H1 (cell line): ENCODE measurements at regions not wholly inside any gene's neighbourhood (a gene's known extent, or its start where the extent isn't known, plus 50 kb on each side); places are given as distances from the start of the nearest gene placed in this dataset.

Source experiments
- CTCF ChIA-PET: fragments of 300-600 bp; sonication (Branson Sonifier 250); formaldehyde crosslinking; loops from one replicate; lab custom pipeline; 2021; ENCODE audit not compliant: partially characterized antibody; lab: Charles Lee
- POLR2A ChIA-PET: fragments of 300-600 bp; sonication (Branson Sonifier 250); formaldehyde crosslinking; loops from one replicate; lab custom pipeline; 2021; ENCODE audit warnings: inconsistent platforms; ENCODE audit not compliant: partially characterized antibody; lab: Charles Lee
- DNase-seq, 2 experiments: peaks; one replicate each; pipeline versions ENCODE4 v3.0.0 to v3.0.0-alpha.2; 2010 to 2022; ENCODE audit warnings: low spot score in 2 of 2, low read depth in 1 of 2, mixed read lengths in 1 of 2
- FAIRE-seq: peaks from 2 replicates; lab custom pipeline; 2011; peaks lifted over from hg19 to GRCh38; lab: Jason Lieb, UNC
- H2AFZ ChIP-seq: 2 replicates; pipeline ENCODE4 v1.8.1; 2012; ENCODE audit warnings: low read length, inconsistent platforms
- H2AK5ac ChIP-seq: 2 replicates; pipeline ENCODE4 v1.6.1; 2013; ENCODE audit warnings: low read depth, low read length
- H2BK120ac ChIP-seq: replicated peaks from 2 replicates; pipeline ENCODE3; 2013; ENCODE audit warnings: low read depth, low read length, inconsistent platforms
- H2BK12ac ChIP-seq: 2 replicates; pipeline ENCODE4 v1.6.1; 2013; ENCODE audit warnings: low read depth, low read length
- H2BK15ac ChIP-seq: 2 replicates; pipeline ENCODE4 v1.6.1; 2013; ENCODE audit warnings: low read length
- H2BK20ac ChIP-seq: 2 replicates; pipeline ENCODE4 v1.6.1; 2013; ENCODE audit warnings: low read length
- H2BK5ac ChIP-seq: 2 replicates; pipeline ENCODE4 v1.6.1; 2013; ENCODE audit warnings: low read depth, low read length
- H3K14ac ChIP-seq: 2 replicates; pipeline ENCODE4 v1.6.1; 2013; ENCODE audit warnings: inconsistent platforms; ENCODE audit not compliant: insufficient read length
- H3K18ac ChIP-seq: 2 replicates; pipeline ENCODE4 v1.6.1; 2013; ENCODE audit warnings: low read length; ENCODE audit errors: extremely low read depth
- H3K23ac ChIP-seq: 2 replicates; pipeline ENCODE4 v1.6.1; 2013; ENCODE audit warnings: inconsistent platforms; ENCODE audit not compliant: insufficient read length
- H3K23me2 ChIP-seq: 2 replicates; pipeline ENCODE4 v1.6.1; 2013; ENCODE audit warnings: low read depth, low read length
- H3K27ac ChIP-seq: 2 replicates; pipeline ENCODE4 v1.6.1; 2011; ENCODE audit warnings: low read depth, low read length, inconsistent platforms
- H3K27me3 ChIP-seq, 4 experiments: replicated peaks in 1 of 4; 1 replicate in 1 of 4; 2 replicates in 3 of 4; pipeline versions ENCODE4 v1.6.1 to v1.8.1; 2011 to 2013; ENCODE audit warnings: low read length in 3 of 4, mild to moderate bottlenecking in 3 of 4, inconsistent platforms in 2 of 4, mixed read lengths in 2 of 4, moderate library complexity in 1 of 4; ENCODE audit not compliant: control insufficient read depth in 3 of 4, insufficient read depth in 3 of 4; ENCODE audit errors: extremely low read depth in 1 of 4
- H3K36me3 ChIP-seq, 4 experiments: 2 replicates each; pipeline versions ENCODE4 v1.6.1 to v1.8.1; 2011 to 2013; ENCODE audit warnings: mild to moderate bottlenecking in 4 of 4, low read length in 3 of 4, moderate library complexity in 2 of 4, control low read depth in 1 of 4, inconsistent platforms in 1 of 4; ENCODE audit not compliant: insufficient read depth in 4 of 4, control insufficient read depth in 2 of 4
- H3K4ac ChIP-seq: replicated peaks from 2 replicates; pipeline ENCODE3; 2013; ENCODE audit warnings: low read length, low read depth, mixed read lengths, inconsistent platforms; ENCODE audit not compliant: insufficient read length
- H3K4me1 ChIP-seq, 4 experiments: replicated peaks in 1 of 4; 1 replicate in 1 of 4; 2 replicates in 3 of 4; pipeline versions ENCODE4 v1.6.1 to v1.8.1; 2011 to 2013; ENCODE audit warnings: low read length in 3 of 4, inconsistent platforms in 2 of 4, mixed read lengths in 1 of 4; ENCODE audit not compliant: insufficient read depth in 4 of 4, control insufficient read depth in 3 of 4
- H3K4me2 ChIP-seq, 2 experiments: 2 replicates each; pipeline versions ENCODE4 v1.6.1 to v1.8.1; 2011 to 2013; ENCODE audit warnings: low read depth in 2 of 2, low read length in 2 of 2, control low read depth in 1 of 2, inconsistent platforms in 1 of 2, mild to moderate bottlenecking in 1 of 2; ENCODE audit not compliant: insufficient read depth in 1 of 2
- H3K4me3 ChIP-seq, 4 experiments: fragments of 200-600, 300-600 bp in 1 of 4; sonication (generic), shearing (Covaris generic), sonication (Bioruptor Twin) in 1 of 4; 2 replicates each; pipeline versions ENCODE4 v1.5.1 to v1.8.1; 2011 to 2016; ENCODE audit warnings: low read length in 4 of 4, low read depth in 3 of 4, control low read depth in 2 of 4, inconsistent platforms in 2 of 4, mild to moderate bottlenecking in 2 of 4, mixed read lengths in 1 of 4, moderate library complexity in 1 of 4; ENCODE audit not compliant: insufficient read depth in 2 of 4; ENCODE audit errors: extremely low read depth in 1 of 4
- H3K56ac ChIP-seq: replicated peaks from 2 replicates; pipeline ENCODE3; 2013; ENCODE audit warnings: low read depth, mild to moderate bottlenecking, mixed read lengths, low read length, inconsistent platforms; ENCODE audit not compliant: insufficient read length
- H3K79me1 ChIP-seq: 2 replicates; pipeline ENCODE4 v1.6.1; 2013; ENCODE audit warnings: low read depth, low read length, control low read depth
- H3K79me2 ChIP-seq, 2 experiments: 2 replicates each; pipeline versions ENCODE4 v1.6.1 to v1.8.1; 2012 to 2013; ENCODE audit warnings: low read length in 2 of 2, mild to moderate bottlenecking in 2 of 2, inconsistent platforms in 1 of 2; ENCODE audit not compliant: insufficient read depth in 2 of 2, control insufficient read depth in 1 of 2
- H3K9ac ChIP-seq, 4 experiments: replicated peaks in 1 of 4; 1 replicate in 1 of 4; 2 replicates in 3 of 4; pipeline versions ENCODE4 v1.6.1 to v1.8.1; 2011 to 2013; ENCODE audit warnings: low read depth in 3 of 4, low read length in 3 of 4, control low read depth in 2 of 4, mild to moderate bottlenecking in 2 of 4, moderate library complexity in 2 of 4, inconsistent platforms in 1 of 4; ENCODE audit errors: extremely low read depth in 1 of 4
- H3K9me3 ChIP-seq, 2 experiments: 2 replicates each; pipeline versions ENCODE4 v1.6.1 to v1.8.1; 2012 to 2013; ENCODE audit warnings: mild to moderate bottlenecking in 2 of 2, moderate library complexity in 2 of 2, control low read depth in 1 of 2, inconsistent platforms in 1 of 2, low read depth in 1 of 2, low read length in 1 of 2, mixed read lengths in 1 of 2; ENCODE audit not compliant: insufficient read depth in 2 of 2
- H4K20me1 ChIP-seq, 2 experiments: replicated peaks in 1 of 2; 2 replicates each; pipeline versions ENCODE3 to v1.8.1; 2011 to 2013; ENCODE audit warnings: inconsistent platforms in 2 of 2, low read length in 2 of 2, mild to moderate bottlenecking in 1 of 2; ENCODE audit not compliant: insufficient read depth in 2 of 2, control insufficient read depth in 1 of 2
- H4K5ac ChIP-seq: 2 replicates; pipeline ENCODE4 v1.6.1; 2013; ENCODE audit warnings: low read length, low read depth, mixed read lengths, inconsistent platforms; ENCODE audit not compliant: insufficient read length
- H4K8ac ChIP-seq: 2 replicates; pipeline ENCODE4 v1.8.0; 2013; ENCODE audit warnings: mild to moderate bottlenecking, moderate library complexity, low read length, inconsistent platforms; ENCODE audit not compliant: insufficient read depth; ENCODE audit errors: extremely low read depth
- H4K91ac ChIP-seq: replicated peaks from 2 replicates; pipeline ENCODE3; 2013; ENCODE audit warnings: low read length, mixed read lengths, inconsistent platforms; ENCODE audit not compliant: insufficient read length
- KDM5A ChIP-seq: fragments of 200-600 bp; IDR thresholded peaks from 2 replicates; pipeline ENCODE4 v1.7.1; 2012; ENCODE audit warnings: mild to moderate bottlenecking, low read length, inconsistent platforms, mixed read lengths
- RAD21 ChIP-seq, 2 experiments: IDR thresholded peaks in 1 of 2; conservative IDR thresholded peaks in 1 of 2; 2 replicates each; pipeline ENCODE4 v1.6.1; 2011; ENCODE audit warnings: low read depth in 2 of 2, low read length in 2 of 2, improper control_type of control experiment in 1 of 2, inconsistent platforms in 1 of 2, mild to moderate bottlenecking in 1 of 2, moderate library complexity in 1 of 2
- WGBS, 2 experiments: shearing (Covaris generic) in 1 of 2; methylation state at CpG; one replicate each; pipeline versions ENCODE4 v1.1.6 to v1.1.7; 2013 to 2015; ENCODE audit warnings: low lambda C conversion rate in 2 of 2, mixed read lengths in 2 of 2, inconsistent platforms in 1 of 2, low coverage in 1 of 2, missing lambda C conversion rate in 1 of 2; ENCODE audit not compliant: insufficient replicate concordance in 2 of 2, insufficient coverage in 1 of 2, insufficient read length in 1 of 2; ENCODE audit errors: extremely low coverage in 1 of 2, missing lambda C conversion rate in 1 of 2; 5-methylcytosine and 5-hydroxymethylcytosine counted together
- TF ChIP-seq, protein P1 (sequence below), 3 experiments: IDR thresholded peaks; 1 replicate in 2 of 3; 2 replicates in 1 of 3; pipeline versions ENCODE4 v1.5.1 to v1.6.1; 2011; ENCODE audit warnings: low read length in 3 of 3, mild to moderate bottlenecking in 3 of 3, inconsistent platforms in 2 of 3, low read depth in 1 of 3, moderate library complexity in 1 of 3; ENCODE audit not compliant: insufficient read depth in 1 of 3; ENCODE audit errors: control extremely low read depth in 1 of 3

DNA sequence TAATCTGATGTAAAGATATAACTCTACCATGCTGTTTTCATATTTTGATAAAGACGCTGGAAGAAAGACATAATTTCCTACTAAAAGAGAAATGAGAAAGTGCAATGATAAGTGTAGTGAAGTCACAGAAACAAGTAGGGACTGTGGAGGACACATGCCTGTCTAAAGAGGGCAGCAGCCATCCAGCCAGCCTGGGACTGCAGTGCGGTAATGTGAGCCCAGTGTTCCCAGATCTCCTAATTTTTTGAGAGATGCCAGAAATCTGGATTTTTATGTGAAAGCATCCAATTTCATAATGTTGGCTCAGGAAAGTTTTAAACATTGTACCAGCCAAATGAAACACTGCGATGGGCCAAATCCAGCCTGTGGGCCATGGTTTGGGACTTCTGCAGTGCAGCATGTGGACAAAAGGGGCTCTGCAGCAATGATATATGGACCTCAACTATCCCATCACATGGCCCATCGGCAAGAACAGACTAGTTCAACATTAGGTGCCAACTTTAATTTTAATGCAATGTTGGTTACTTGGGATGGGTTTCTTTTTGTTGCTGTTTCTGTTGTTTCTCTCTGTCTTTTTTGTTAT, 329.5 kb downstream of the LTN1 start:
- Histone ChIP-seq H3K14ac (no peak overlapping the region), H2BK5ac (no peak overlapping the region)
- POLR2A ChIA-PET: no interaction called here

More for the DNA sequence above, 329.5 kb downstream of the LTN1 start:
- no peak overlapping the region for H3K56ac ChIP-seq
- CTCF ChIA-PET: no interaction called here
- H3K18ac ChIP-seq: no peak overlapping the region
- no peak overlapping the region for H2BK15ac ChIP-seq
- no peaks in the 10 kb centered on the region for H3K9me3 ChIP-seq
- no peaks in the 10 kb centered on the region for H3K79me1 ChIP-seq
- H3K4ac ChIP-seq: no peak overlapping the region
- H3K4me1 ChIP-seq: no peaks in the 10 kb centered on the region
- H2BK12ac ChIP-seq: no peak overlapping the region
- H4K20me1 ChIP-seq: no peaks in the 10 kb centered on the region
- H4K5ac ChIP-seq: no peak overlapping the region
- no peaks in the 10 kb centered on the region for H3K23me2 ChIP-seq
- no peak overlapping the region for H2AFZ ChIP-seq
- H4K8ac ChIP-seq: no peak overlapping the region
- H3K4me3 ChIP-seq: no peak overlapping the region
- no peaks in the 10 kb centered on the region for H3K79me2 ChIP-seq
- no peak overlapping the region for H3K27ac ChIP-seq
- no peak overlapping the region for H2AK5ac ChIP-seq
- DNase-seq: no peak
- H2BK20ac ChIP-seq: no peak overlapping the region
- no peak overlapping the region for H4K91ac ChIP-seq
- H3K27me3 ChIP-seq: no peaks in the 10 kb centered on the region
- no peak overlapping the region for H2BK120ac ChIP-seq
- H3K36me3 ChIP-seq: no peaks in the 10 kb centered on the region
- H3K9ac ChIP-seq: no peak overlapping the region
- TF ChIP-seq, protein P1, sequence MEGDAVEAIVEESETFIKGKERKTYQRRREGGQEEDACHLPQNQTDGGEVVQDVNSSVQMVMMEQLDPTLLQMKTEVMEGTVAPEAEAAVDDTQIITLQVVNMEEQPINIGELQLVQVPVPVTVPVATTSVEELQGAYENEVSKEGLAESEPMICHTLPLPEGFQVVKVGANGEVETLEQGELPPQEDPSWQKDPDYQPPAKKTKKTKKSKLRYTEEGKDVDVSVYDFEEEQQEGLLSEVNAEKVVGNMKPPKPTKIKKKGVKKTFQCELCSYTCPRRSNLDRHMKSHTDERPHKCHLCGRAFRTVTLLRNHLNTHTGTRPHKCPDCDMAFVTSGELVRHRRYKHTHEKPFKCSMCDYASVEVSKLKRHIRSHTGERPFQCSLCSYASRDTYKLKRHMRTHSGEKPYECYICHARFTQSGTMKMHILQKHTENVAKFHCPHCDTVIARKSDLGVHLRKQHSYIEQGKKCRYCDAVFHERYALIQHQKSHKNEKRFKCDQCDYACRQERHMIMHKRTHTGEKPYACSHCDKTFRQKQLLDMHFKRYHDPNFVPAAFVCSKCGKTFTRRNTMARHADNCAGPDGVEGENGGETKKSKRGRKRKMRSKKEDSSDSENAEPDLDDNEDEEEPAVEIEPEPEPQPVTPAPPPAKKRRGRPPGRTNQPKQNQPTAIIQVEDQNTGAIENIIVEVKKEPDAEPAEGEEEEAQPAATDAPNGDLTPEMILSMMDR (IDR thresholded peaks at IDR 0.05; ENCODE audit: control extremely low read depth in 1 of 3, insufficient read depth in 1 of 3, low read depth in 1 of 3, low read length in 3 of 3): peak in 1 of 3 experiments; percentile 10; a peak in 1 of 4 replicates
- TF ChIP-seq KDM5A (no peak), RAD21 (IDR thresholded peaks at IDR 0.05 in 1 of 2, conservative IDR thresholded peaks at IDR 0.05 in 1 of 2; ENCODE audit: low read depth in 2 of 2, low read length in 2 of 2) (0 out of 4 replicates have a peak, but pooled peaks of 1 of the 2 experiments have one; percentile 3)
- no peak for FAIRE-seq
- no peak overlapping the region for H3K23ac ChIP-seq
- H3K4me2 ChIP-seq: no peak overlapping the region
- WGBS, 2 experiments: 88% methylated on average over 4 of the region's 4 CpGs; no CpG with 5 or more reads in 1 of the 2 experiments
